ENCODE measurements at regions not wholly inside any gene's neighbourhood (a gene's known extent, or its start where the extent isn't known, plus 50 kb on each side); places are given as distances from the start of the nearest gene placed in this dataset.

- Histone ChIP-seq H3K36me3 (no peaks in the 10 kb centered on the region), H3K4me3 (no peak overlapping the region), H3K27ac (no peak overlapping the region), H3K4me1 (no peaks in the 10 kb centered on the region), H3K9me3 (replicated peaks) (no peaks in the 10 kb centered on the region), H3K27me3 (no peaks in the 10 kb centered on the region)
- DNase-seq: no peak
Observed at GRCh38 chr10:92768104-92768503, 78.3 kb downstream of the HHEX start.

- Histone ChIP-seq H3K27me3 (no peaks in the 10 kb centered on the region), H3K4me3 (no peak overlapping the region), H3K27ac (no peak overlapping the region), H3K36me3 (no peaks in the 10 kb centered on the region), H3K4me1 (no peaks in the 10 kb centered on the region), H3K9me3 (replicated peaks) (no peaks in the 10 kb centered on the region)
- DNase-seq: no peak
Observed at GRCh38 chr10:92773776-92774175, 74.5 kb upstream of the EXOC6 start.

DNA sequence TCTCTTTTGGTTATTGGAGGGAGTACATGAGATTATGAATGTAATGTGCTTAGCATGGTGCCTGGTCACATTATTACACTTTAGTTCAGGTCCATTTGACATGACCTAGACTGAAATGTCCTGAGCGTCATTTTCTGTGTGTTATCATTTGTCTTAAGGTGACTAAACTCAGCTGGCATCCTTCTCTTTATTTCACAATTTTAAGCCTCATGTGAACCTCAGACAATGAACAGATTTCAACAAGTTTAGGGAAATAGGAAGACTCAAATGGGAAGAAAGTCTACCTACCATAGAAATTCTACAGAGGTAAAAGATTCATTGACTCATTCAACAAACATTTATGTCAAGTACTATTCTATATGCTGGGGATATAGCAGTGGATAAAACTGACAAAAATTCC lies 70.2 kb upstream of the EXOC6 start:
- Histone ChIP-seq H3K27me3 (no peaks in the 10 kb centered on the region), H3K4me1 (no peaks in the 10 kb centered on the region), H3K9me3 (replicated peaks) (no peaks in the 10 kb centered on the region), H3K4me3 (no peak overlapping the region), H3K36me3 (no peaks in the 10 kb centered on the region), H3K27ac (no peak overlapping the region)
- DNase-seq: no peak

- H3K4me3 ChIP-seq: no peak overlapping the region
- no peaks in the 10 kb centered on the region for H3K4me1 ChIP-seq
- DNase-seq: no peak
- no peaks in the 10 kb centered on the region for H3K27me3 ChIP-seq
- no peak overlapping the region for H3K27ac ChIP-seq
- no peaks in the 10 kb centered on the region for H3K9me3 ChIP-seq (replicated peaks)
- H3K36me3 ChIP-seq: no peaks in the 10 kb centered on the region
Observed at GRCh38 chr10:92785118-92785517, 63.2 kb upstream of the EXOC6 start.

GRCh38 chr10:92787557-92788152 lies 60.7 kb upstream of the EXOC6 start:
- no peaks in the 10 kb centered on the region for H3K4me1 ChIP-seq
- H3K36me3 ChIP-seq: no peaks in the 10 kb centered on the region
- no peak overlapping the region for H3K27ac ChIP-seq
- no peaks in the 10 kb centered on the region for H3K27me3 ChIP-seq
- H3K9me3 ChIP-seq (replicated peaks): no peaks in the 10 kb centered on the region
- no peak overlapping the region for H3K4me3 ChIP-seq
- no peak for DNase-seq

GRCh38 chr10:92789067-92789466 lies 59.3 kb upstream of the EXOC6 start:
- no peaks in the 10 kb centered on the region for H3K36me3 ChIP-seq
- H3K27ac ChIP-seq: no peak overlapping the region
- no peaks in the 10 kb centered on the region for H3K27me3 ChIP-seq
- H3K4me3 ChIP-seq: no peak overlapping the region
- no peak for DNase-seq
- H3K9me3 ChIP-seq (replicated peaks): no peaks in the 10 kb centered on the region
- no peaks in the 10 kb centered on the region for H3K4me1 ChIP-seq

GRCh38 chr10:92789786-92790185 lies 58.5 kb upstream of the EXOC6 start:
- no peak overlapping the region for H3K27ac ChIP-seq
- no peaks in the 10 kb centered on the region for H3K4me1 ChIP-seq
- no peak overlapping the region for H3K4me3 ChIP-seq
- no peaks in the 10 kb centered on the region for H3K9me3 ChIP-seq (replicated peaks)
- DNase-seq: no peak
- H3K27me3 ChIP-seq: no peaks in the 10 kb centered on the region
- H3K36me3 ChIP-seq: no peaks in the 10 kb centered on the region

- H3K4me1 ChIP-seq: no peaks in the 10 kb centered on the region
- H3K27me3 ChIP-seq: no peaks in the 10 kb centered on the region
- no peak overlapping the region for H3K27ac ChIP-seq
- no peak overlapping the region for H3K4me3 ChIP-seq
- H3K36me3 ChIP-seq: no peaks in the 10 kb centered on the region
- H3K9me3 ChIP-seq (replicated peaks): no peaks in the 10 kb centered on the region
- no peak for DNase-seq
Observed at GRCh38 chr10:92790440-92790839, 57.9 kb upstream of the EXOC6 start.

- no peak for DNase-seq
- Histone ChIP-seq H3K27me3 (no peaks in the 10 kb centered on the region), H3K36me3 (no peaks in the 10 kb centered on the region), H3K9me3 (replicated peaks) (no peaks in the 10 kb centered on the region), H3K4me3 (no peak overlapping the region), H3K4me1 (no peaks in the 10 kb centered on the region), H3K27ac (no peak overlapping the region)
Observed at GRCh38 chr10:92792661-92793060, 55.7 kb upstream of the EXOC6 start.
